ENCODE measurements at regions not wholly inside any gene's neighbourhood (a gene's known extent, or its start where the extent isn't known, plus 50 kb on each side); places are given as distances from the start of the nearest gene placed in this dataset.

- TF ChIP-seq, protein P1, sequence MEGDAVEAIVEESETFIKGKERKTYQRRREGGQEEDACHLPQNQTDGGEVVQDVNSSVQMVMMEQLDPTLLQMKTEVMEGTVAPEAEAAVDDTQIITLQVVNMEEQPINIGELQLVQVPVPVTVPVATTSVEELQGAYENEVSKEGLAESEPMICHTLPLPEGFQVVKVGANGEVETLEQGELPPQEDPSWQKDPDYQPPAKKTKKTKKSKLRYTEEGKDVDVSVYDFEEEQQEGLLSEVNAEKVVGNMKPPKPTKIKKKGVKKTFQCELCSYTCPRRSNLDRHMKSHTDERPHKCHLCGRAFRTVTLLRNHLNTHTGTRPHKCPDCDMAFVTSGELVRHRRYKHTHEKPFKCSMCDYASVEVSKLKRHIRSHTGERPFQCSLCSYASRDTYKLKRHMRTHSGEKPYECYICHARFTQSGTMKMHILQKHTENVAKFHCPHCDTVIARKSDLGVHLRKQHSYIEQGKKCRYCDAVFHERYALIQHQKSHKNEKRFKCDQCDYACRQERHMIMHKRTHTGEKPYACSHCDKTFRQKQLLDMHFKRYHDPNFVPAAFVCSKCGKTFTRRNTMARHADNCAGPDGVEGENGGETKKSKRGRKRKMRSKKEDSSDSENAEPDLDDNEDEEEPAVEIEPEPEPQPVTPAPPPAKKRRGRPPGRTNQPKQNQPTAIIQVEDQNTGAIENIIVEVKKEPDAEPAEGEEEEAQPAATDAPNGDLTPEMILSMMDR (IDR thresholded peaks at IDR 0.05; ENCODE audit: insufficient read depth, low read depth, low read length, missing control alignments), result no peak
- no peak overlapping the region for H3K4me3 ChIP-seq (ENCODE audit: low read length)
- no peak for DNase-seq (ENCODE audit: low read depth)
These were observed 106.1 kb upstream of the RUNX3 start for GRCh38 chr1:25036117-25036546.

GRCh38 chr1:25035523-25036116 lies 105.5 kb upstream of the RUNX3 start:
- no peak for DNase-seq (ENCODE audit: low read depth)
- H3K4me3 ChIP-seq (ENCODE audit: low read length), result no peak overlapping the region
- TF ChIP-seq, protein P1 (IDR thresholded peaks at IDR 0.05; ENCODE audit: insufficient read depth, low read depth, low read length, missing control alignments), result no peak

DNA sequence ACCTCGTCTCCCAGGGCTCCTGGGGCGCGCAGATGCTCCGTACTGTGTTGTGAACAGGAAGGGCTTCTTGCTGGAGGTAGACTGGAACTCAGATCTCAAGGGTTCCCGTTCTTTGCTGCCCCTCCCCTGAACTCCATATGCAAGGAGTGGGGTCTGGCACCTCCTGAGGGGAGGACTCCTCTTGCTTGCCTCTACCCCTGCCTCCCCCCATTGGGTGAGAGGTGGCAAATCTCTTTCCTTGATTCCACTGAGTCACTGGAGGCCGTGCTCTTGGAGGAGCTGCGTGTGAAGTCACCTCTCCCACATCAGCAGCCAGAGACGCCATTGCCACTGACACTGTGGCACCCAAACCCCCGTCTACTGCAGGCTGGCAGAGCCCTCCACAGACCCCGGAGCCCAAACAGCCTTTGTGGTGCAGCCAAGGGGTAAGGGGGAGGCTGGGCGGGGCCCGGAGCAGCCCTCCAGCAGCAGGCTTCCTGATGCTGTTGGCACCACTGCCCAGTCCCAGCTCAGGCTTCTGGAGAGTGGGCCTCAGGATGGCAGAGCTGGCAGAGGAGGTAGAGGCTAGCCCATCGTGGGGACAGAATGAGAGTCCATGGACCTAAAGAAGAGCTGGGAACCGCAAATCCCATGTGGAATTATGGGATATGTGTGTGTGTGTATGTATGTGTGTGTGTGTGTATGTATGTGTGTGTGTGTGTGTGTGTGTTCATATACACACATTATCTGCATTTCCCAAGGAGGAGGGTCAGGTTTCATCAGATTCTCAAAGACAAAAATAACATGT lies 104.9 kb upstream of the RUNX3 start:
- H3K4me3 ChIP-seq (ENCODE audit: low read length), result no peak overlapping the region
- TF ChIP-seq, protein P1 (IDR thresholded peaks at IDR 0.05; ENCODE audit: insufficient read depth, low read depth, low read length, missing control alignments), result no peak
- no peak for DNase-seq (ENCODE audit: low read depth)

GRCh38 chr1:25033828-25034705 lies 104.0 kb upstream of the RUNX3 start:
- TF ChIP-seq, protein P1 (IDR thresholded peaks at IDR 0.05; ENCODE audit: insufficient read depth, low read depth, low read length, missing control alignments), result no peak
- DNase-seq (ENCODE audit: low read depth), result no peak
- no peak overlapping the region for H3K4me3 ChIP-seq (ENCODE audit: low read length)

DNA sequence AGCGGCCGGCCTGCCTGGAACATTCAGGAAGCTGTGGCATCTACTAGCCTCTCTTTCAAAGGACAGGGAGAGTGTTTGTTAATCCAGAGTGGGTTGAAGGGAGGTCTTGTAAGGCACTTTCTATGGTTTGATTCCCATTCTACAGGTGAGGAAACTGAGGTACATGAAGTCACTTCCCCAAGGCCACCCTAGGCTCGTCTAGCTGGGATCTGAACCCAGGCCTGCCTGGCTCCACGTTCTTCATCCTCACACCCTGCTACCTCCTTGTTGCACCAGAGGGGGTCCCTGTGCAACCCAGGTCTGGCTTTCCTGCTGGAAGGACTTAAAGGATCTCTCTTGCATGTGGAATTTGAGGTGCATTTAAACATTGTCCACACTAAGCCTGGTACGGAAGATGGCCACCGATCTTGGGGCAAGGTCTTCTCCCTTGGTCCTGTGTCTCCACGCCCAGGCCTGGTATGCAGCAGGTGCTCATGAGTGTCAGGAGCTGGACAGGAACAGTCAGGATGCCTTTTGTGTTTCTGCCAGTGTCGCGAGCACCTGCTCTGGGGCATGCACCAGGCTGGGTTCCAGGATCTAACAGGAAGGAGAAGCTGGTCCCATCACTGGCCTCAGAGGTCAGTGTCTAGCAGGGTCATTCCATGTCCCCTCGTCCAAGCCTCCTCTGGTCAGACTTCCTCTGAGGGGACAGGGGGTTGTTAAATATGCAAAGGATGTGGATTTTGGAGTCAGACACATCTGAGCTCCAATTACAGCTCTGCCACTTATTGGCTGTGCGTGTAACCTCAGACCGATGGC lies 103.2 kb upstream of the RUNX3 start:
- no peak overlapping the region for H3K4me3 ChIP-seq (ENCODE audit: low read length)
- no peak for DNase-seq (ENCODE audit: low read depth)
- TF ChIP-seq, protein P1 (IDR thresholded peaks at IDR 0.05; ENCODE audit: insufficient read depth, low read depth, low read length, missing control alignments), result no peak

DNA sequence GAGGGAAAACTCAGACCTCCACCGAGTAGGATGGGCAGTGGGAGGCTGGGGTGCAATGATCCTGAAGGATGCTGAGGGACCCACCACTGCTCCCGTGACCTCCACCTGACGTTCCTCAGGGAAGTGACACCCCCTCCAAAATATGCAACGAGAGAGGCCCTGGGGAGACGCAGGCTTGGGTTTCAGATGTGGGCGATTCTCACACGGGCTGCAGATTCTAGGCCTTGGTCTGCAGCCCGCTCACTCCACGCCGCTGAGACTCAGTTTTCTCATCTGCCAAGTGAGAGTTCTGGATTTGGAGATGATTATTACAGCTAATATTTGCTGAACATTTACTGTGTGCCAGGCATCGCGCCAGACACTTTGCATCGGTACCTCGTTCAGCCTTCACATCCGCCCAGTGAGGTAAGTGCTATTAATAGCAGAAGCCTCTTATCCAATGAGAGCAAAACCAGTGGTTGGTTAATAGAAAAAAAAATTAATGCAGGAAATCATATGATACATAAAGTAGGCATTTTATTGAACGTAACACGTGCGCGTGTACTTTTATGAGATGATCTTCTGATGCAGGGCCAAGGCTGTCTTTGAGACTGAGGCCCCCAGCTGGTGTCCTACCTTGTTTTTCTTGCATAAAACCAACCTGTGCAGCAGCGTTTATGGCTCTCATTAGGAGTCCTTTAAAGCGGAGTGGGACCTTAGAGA lies 102.0 kb upstream of the RUNX3 start:
- TF ChIP-seq, protein P1 (IDR thresholded peaks at IDR 0.05; ENCODE audit: insufficient read depth, low read depth, low read length, missing control alignments), result no peak
- DNase-seq (ENCODE audit: low read depth), result peak; percentile 87
- no peak overlapping the region for H3K4me3 ChIP-seq (ENCODE audit: low read length)
